HuH-7.5 (cell line): ENCODE measurements at regions not wholly inside any gene's neighbourhood (a gene's known extent, or its start where the extent isn't known, plus 50 kb on each side); places are given as distances from the start of the nearest gene placed in this dataset.
"Not testable (repeated sequence)": the region's sequence is repeated elsewhere in the genome, so short reads cannot be mapped to it uniquely, and the experiment has no call there.

Experiments used
- DNase-seq: peaks from one replicate; pipeline ENCODE4 v3.0.0; 2011; ENCODE audit warnings: low spot score

DNA sequence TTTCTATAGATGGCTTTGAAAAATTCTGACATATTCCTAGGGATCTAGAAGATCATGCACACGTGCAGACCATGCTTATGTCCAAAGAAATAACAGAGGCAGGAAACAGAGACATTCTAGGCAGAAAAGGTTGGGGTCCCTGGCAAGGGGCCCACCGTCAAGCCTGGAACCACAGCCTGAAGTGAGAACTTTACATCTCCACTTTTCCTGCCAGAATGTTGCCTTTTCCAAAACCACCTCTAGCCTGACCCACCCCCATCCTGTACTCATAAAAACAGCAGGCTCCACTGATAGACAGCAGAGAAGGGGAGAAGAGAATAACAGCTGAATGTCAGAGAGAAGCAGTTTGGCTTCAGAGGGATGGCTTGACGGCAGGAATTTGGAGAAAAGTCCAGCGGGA lies 257.3 kb upstream of the NT5E start:
- no peak for DNase-seq

DNA sequence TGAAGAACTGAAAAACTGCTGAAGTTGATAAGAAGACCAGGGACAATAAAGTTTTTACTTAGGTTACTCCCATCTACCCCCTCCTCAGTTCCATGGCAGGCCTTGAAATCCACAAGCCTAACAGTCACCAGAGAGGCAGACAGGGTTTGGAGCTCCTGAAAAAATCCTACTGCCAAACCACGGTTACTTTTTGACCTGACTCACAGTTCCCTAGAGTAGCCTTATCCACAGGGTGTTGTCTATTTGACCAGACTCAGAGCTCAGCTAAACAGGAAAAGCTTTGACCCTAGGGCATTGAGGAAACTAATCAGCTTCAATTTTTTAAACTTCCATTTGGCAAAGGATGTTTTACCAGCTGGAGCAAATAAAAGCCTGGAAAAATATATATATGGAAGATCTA lies 257.7 kb upstream of the NT5E start:
- DNase-seq = no peak

DNA sequence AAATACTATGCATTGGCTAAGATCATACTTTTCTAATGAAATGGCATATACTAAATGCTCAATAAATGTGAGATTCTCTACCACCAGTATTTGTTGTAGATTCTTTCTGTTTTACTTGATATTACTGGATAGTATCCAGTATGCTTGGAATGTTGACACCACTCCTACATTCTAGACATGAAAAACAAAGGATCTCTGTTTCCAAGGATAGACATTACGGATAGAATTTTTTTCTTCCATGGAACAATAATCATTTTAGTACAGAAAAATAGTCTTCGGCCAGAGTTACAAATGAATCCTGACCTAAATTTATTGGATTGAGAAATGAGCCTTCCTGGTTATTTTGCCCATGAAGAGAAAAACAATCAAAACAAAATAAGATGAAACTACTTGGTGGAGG lies 258.2 kb upstream of the NT5E start:
- DNase-seq = no peak

DNA sequence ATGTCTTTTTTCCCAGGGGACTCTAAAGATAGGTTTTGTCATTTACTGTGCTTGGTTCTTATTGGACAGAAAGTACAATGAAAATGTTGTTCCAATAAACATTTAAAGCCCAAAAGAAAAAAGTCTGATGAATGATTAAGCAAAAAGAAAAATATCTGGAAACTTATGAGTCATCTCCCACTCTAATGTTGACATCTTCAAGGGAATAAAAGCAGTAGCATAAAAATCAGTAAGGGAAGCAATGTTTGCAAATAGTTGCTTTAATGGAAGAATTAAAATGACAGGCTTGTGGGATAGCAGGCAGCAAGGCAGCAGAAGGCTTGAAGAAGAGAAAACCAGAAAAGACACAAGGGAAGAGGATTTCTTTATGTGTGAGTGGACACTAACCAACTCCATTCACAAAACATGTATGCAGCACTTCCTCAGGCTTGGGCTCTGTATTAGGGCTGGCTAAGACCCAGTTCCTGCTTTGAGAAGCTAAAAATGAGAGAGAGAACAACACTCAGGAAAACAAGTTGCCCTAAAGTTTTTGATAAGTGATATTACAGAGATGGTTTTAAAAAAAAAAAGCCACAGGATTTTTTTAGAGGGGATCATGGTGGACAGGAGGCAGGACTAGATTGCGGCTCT lies 263.2 kb upstream of the NT5E start:
- DNase-seq = no peak

DNA sequence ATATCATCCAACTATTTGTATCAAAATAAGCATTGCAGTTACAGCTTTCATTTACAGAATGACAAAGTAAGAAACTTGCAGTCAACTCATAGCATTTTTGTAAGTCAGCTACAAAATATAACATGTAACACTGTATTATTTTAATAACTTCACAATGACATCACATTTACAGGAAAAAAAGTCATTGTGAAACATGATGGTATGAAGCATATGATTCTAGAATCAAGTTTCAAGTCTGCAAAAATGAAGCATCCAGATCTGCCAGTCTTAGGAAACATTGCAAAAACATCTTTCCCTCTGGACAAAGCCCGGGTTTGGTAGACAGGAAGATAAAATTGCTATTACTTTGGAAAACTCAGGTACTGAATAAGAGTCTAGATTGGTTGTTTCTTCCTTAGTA lies 263.9 kb upstream of the NT5E start:
- no peak for DNase-seq

DNA sequence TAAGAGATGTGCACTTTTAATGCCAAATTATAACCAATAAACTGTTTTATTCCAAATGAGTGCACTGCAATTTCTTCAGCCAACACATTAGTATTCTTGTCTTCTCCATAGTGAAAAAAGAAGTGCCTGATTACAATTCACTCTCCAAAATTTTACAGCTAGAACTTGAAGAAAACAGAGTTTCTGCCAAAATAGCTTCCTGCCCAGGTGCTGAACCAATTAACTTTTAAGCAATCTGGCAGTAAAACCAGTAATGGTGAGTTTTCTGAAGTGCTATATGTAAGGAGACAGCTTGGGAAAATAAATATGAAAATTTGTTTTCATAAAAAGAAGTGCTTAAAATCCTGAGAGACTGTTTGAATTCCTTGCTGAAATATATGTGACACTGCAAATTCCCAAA lies 266.0 kb upstream of the NT5E start:
- no peak for DNase-seq

DNA sequence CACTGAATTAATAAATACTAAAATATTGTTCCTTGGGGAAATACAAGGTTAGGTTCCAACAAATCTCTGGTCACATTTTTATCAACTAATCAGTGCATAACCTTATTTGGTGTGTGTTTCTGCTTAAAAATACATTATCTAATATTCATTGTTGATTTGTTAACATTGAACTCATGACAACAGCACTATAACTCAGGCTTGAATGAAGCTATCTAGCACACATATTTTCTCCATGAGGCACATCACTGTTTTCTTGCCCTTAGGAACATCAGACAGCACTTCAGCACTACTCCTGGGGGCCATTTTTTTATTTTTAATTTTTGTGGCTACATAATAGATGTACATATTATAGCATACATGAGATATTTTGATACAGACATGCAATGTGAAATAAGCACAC lies 277.2 kb upstream of the NT5E start:
- no peak for DNase-seq

DNA sequence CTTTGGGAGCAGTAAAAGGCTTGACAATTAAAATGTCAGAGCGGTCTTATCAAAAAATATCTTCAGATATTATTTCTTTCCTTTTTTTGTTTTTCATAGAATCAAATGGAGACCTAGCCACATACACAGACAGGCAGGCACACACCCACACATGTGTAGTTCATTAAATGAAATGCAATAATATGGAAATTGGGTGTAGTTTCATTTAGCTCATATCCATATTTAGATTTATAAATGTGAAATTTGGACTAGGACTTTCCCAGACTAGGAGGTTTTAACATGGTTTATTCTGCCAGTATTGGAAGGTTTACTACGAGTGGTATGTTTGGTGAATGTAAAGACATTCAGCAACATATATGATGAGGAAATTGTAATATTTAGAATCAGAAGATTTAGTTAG lies 277.7 kb upstream of the NT5E start:
- no peak for DNase-seq

DNA sequence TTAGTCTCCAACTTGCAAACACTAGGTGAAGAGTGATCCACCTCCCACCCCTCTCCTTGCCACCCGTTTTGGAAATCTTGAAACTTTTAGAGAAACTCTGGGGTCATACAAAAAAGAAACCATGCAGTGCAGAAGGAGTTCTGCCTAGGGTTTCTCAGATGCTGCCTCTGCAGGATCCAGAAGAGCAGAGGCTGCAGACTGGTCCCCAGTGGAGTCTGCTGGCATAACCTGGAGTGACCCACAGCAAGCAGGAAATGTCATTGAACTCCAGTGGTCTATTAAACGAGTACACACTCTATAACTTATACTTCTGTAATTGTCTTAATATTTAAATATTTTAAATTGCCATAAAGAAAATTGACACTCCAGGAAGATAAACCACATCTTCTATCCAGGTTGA lies 280.7 kb upstream of the NT5E start:
- DNase-seq = no peak

DNA sequence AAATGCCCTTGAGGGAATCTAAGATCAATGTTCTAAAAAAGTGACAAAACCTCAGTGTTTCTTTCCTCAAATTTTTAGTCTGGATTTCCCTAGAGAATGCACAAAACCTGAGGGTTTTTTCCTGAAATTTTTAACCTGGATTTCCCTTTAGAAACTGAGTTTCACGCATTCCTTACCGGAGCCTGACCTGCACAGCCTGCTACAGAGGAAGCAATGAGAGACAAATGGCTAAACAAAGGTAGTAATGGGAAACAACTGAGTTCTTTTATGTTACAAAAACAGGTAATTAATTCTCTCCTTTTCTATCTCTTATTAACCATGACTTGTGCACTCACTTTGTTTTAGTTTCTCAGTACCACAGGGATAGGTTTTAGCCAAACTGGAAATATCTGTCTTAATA lies 281.7 kb upstream of the NT5E start:
- DNase-seq = no peak

DNA sequence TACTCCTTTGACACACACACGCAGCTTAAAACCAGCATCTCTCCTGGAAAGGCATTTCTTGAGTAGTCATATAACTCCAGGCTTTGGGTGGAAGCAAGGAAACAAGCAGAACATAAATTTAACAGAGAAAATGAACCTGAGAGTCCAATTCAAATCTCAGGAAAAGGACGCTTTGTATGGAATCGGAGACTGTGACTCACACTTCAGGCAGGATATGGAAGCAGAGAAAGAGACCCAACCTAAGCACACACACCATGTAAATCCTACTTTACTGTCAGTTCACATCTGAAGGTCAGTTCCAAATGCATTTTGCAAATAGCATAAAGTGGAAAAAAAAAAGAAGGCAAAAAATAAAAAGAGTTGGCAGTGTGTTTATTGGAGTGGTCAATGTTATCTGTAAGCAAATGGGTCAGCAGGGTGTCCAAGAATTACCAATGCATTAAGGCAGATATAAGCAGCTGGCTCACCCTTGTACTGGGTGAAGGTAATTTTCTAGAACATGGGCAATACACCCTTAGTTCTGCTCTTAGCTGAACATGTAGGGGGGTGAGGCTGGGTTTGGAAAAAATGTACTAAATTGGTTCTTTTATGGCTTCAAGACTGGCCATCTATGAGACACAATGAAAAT lies 283.7 kb upstream of the NT5E start:
- DNase-seq = no peak

DNA sequence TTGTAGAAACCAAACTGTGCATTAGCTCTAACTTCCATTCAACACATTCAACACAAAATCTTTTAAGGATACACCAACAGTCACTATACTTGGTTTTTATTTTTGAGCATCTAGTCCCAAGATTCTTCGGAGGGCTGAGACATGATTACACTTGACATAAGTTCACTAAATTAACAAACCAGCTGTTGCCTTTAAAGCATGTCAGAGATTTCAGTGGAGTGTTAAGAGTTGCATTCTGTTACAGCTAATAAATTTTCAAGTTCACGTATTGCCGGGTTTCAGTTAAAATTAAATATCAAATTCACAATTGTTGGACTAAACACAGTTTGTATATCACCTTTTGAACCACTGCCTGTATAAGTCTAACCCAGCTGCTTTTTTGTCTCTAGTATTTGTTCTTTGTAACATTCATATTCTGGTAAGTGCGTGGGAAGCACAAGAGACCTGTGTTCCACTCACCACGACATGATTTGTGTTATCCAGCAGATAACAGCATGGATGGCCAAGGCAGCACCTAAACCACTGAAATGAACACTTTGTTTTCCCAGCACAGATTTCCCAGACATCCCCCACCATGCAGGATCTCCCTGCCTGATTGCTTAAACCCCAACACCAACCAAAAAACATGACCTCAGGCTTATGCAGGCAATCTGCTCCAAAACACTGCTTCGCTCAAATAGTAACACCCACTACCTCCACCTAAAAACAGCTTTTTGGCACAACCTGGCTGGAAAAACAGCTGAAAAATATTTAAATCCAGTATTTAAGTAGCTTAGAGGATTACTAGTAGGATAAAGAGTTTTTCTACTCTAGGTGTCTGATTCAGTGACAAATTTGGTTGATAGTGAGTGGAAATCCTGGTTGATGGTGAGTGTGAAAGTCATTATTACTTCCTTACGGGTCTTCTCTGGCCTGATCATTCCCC lies 286.5 kb upstream of the NT5E start:
- DNase-seq = no peak

DNA sequence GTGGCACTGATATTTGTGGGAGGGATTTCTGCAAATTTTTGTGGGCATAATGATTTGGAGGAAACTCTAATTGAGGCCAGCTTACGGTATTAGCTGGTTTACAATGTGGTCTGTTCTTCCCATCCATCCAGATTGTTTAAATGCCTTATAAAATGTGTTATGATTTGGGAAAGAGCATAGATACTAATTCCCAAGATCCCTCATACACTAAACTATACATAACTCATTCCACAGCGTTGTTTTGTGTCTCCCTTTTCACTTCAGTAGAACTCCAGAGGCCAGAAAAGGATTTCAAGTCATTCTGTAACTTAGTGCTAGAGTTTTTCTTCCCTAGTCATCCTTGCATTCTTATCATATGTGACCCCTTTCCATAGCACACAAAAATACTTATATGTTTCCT lies 292.6 kb upstream of the NT5E start:
- DNase-seq = no peak

DNA sequence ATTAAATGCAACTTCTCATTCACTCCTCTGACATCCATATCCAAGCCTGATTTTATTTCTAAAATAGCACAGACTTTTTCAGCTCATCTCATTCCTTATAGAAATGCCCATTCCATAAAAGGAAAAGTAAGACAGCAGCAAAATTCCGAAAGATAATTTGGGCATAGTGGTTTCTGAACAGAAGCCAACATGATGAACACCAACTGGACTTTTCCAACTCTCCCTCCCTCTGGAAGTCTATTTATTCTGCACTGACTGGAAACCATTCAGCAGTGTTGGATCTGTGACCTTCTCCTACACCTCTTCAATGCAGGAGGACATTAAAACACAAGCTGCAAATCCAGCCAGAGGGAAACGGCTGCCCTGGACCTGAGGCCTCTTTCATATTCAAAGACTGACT lies 306.2 kb upstream of the NT5E start:
- DNase-seq = no peak

DNA sequence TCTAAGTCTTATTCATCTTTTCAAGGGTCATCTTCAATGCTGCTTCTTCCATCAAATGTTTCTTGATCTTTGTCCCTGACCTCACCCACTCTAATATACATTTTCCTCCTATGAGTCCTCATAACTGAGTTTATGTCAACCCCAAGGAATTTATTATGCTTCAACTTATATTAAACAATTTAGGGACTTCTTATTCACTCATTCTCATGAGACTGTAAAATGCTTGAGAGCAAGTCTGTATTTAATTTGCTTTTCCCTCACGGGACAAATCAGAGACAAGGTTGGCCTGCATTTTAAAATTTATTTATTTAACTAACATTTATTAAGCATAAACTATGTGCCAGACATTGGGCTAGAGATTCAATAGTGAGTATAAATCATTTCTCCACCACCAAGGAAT lies 312.0 kb upstream of the NT5E start:
- no peak for DNase-seq

DNA sequence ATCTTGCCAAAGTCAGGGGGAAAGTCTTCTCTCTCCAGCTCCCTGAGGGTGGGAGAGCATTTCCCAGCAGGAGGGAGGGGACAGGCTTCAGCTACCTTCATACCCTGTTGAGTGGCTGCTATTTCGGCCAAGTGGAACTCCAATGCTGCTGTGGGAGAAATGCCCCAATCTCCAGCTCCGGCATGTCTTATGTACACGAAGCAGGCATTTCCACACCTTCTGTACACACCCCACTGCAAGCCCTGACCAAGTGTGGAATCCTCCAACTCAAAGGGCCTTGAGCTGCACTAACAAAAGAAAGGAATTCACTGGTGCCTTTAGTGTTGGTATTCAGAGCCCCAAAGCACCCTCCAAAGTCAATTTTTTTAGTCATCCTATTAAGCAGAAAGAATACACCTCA lies 313.6 kb upstream of the NT5E start:
- no peak for DNase-seq

DNA sequence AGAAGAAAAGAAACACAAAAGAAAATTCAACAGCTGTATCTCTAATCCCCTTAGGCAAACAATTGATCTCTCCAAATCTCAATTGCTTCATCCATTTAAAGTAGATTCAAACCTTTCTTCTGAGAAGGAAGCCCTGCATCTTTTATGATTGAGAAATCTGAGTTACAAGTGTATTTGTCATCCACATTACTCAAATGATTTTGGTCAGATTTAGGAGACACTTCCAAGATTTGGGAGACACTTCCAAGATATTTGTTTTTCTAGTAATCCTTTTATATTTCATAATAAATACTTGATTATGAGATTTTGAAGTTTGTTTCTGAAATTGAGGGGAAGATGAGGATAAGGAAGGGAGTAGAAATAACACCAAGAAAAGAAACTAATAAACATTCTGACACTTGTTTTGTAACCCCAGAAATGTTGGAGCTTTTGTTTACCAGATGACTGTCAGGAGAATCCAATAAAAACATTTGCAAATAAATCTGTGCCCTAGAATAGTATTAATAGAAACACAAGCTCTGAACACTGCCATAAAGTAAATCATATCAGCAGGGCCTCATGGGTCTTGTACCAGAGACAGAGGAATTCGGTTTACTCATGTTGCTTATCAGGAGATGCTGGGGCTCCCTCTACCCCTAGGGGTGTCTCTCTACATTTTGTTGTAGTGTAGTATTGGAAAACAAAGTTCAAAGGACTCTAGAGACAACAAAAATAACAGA lies 314.3 kb upstream of the NT5E start:
- DNase-seq = no peak

DNA sequence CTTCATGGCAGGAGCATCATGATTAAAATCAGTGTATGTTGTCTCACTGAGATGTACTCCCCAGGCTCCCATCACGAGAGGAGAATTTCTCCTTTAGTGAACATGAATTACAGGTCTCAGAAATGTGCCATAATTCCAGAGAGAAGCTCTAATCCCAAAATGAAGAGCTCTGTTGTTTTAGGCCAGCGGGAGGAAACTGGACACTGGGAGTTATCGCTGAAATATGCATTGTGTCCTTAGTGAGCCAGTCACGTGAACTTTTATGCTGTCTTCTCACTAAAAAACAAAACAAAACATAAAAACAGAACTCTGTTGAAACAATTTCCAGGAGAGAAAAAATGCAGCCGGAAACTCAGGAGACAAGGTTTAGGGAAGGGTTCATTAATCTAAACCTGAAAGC lies 315.7 kb upstream of the NT5E start:
- no peak for DNase-seq

DNA sequence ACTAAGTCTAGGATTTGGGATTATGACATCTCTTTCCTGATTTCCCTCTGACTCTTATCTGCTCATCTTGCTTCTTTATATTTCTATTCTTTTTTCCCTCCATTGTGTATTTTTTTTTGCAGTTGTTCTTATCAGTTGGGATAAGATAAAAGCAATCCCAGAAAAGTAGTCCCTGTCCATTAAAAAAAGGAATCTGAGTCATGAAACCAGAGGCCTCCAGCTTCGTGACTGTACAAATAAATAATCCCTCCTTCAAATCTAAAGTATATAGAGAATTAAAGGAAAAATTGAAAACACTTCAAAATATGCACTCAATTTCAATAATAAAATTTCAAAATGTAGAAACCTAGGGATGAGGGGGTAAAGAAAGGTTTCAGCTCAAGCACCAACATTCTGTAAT lies 317.8 kb upstream of the NT5E start:
- no peak for DNase-seq

DNA sequence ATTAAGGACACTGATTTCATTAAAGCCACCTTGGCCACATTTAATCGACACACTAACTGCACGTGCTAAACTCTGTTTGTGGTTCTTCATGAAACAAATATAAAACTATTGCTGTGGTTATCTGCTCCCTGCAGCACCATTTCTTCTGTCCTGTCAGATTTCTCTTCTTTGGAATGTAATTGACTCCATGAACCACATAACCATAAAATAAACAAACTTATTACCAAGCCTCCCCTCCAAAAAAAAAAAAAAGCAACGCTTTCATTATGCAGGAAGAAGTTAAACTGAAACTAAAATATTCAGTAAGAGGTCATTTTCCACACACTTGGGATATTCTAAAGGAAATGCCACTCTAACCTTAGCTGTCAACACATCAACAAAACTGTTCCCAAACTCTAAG lies 319.1 kb upstream of the NT5E start:
- no peak for DNase-seq

DNA sequence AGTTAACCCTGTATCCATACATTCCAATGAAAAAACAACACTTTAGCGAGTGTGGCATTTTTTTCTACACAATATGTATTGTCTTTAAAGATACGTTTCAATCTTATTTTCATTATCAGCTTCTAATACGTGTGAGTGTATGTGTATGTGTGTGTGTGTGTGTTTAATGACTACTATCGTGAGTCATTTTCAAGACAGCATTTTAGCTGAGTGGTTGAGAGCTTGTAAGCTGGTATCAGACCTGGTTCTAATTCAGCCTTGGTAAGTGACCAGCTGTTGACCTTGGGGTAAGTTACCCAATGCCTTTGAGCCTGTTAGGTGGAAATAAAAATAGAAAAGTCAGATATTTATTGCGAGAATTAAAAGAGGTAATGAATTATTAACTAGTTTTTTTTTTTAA lies 320.0 kb upstream of the NT5E start:
- no peak for DNase-seq

DNA sequence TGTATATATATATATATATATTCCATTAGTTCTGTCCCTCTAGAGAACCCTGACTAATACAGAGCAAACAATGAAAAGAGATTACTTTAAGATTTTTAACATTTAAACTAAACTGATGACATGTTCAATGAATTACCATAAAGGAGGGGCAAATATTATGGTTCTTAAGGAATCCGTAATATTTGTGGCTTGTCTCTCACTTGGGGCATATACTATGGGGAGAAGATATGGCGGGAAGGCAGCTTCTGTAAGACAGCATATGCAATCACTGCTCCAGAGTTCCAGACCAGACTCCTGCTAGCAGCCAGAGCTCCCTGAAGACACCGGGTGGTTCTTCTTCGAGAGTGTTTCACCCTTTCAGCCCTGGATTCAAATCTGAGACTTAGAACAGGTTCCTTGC lies 321.1 kb upstream of the NT5E start:
- DNase-seq = no peak

DNA sequence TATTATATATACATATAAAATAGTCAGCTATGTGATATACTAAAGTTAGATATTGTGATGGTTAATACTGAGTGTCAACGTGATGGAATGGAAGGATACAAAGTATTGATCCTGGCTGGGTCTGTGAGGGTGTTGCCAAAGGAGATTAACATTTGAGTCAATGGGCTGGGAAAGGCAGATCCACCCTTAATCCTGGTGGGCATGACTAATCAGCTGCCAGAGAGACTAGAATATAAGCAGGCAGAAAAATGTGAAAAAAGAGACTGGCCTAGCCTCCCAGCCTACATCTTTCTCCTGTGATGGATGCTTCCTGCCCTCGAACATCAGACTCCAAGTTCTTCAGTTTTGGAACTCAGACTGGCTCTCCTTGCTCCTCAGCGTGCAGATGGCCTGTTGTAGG lies 321.6 kb upstream of the NT5E start:
- not testable (repeated sequence) for DNase-seq
